T-helper 1 cell treated with Interleukin-12 subunit alpha and Interleukin-12 subunit beta and Interleukin-4 antibody, amounts not matched to agents 30 ng/mL and 1 ng/mL, for 36 hours (primary cell): ENCODE measurements at regions not wholly inside any gene's neighbourhood (a gene's known extent, or its start where the extent isn't known, plus 50 kb on each side); places are given as distances from the start of the nearest gene placed in this dataset.
"Not testable (repeated sequence)": the region's sequence is repeated elsewhere in the genome, so short reads cannot be mapped to it uniquely, and the experiment has no call there.

Experiments
- intact Hi-C: fragments of 100-400 bp; cut with micrococcal nuclease; formaldehyde crosslinking; loops from one replicate; pipeline ENCODE4 v1.15.1; 2024

DNA sequence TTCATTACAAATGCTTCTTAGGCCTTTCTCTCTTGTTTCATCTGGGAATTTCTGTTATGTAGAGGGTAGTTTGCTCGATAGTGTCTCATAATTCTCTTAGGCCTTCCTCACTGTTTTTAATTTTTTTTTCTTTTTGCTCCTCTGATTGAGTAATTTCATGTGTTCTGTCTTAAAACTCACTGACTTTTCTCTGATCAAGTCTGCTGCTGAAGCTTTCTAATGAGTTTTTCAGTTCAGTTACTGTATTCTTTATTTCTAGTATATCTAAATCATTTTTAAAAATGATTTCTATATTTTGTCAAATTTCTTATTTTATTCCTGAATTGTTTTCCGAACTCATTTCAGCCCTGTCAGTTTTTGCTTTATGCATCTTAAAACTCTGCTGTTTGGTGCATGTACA lies 228.0 kb downstream of the MID1IP1 start:
- intact Hi-C loops, result no loop called here

DNA sequence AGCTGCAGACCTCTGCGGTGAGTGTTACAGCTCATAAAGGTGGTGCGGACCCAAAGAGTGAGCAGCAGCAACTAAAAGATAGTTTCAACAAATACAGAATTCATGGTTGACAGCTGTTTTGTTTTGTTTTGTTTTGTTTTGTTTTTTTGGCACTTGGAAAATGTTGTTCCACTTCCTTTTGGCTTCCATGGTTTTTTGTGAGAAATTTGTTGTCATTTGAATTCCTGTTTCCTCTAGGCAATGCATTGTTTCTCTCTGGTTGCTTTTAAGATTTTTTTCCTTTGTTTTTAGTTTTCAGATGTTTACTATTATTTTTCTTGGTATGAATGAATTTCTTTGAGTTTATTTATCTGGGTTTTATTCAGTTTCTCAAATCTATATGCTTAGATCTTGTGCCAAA lies 229.4 kb downstream of the MID1IP1 start:
- intact Hi-C loops, result no loop called here

DNA sequence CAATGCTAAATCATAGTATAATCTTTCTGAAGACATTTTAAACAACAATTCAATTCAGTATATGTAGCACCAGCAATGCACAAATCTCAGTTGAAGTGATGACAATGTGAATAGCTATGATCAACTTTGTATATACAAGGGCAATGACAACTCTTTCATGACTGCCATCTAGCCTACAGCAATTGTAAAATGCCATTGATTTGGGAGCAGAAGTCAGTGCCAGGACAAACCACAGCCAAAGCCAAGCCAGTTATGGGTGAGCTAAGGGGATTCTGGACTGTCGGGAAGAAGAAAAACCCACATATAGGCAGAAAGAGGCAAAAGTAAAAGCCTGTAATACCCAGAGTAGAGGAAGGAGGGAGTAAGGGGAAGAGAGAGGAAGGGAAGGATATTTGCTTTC lies 238.6 kb downstream of the MID1IP1 start:
- intact Hi-C loops, result no loop called here

DNA sequence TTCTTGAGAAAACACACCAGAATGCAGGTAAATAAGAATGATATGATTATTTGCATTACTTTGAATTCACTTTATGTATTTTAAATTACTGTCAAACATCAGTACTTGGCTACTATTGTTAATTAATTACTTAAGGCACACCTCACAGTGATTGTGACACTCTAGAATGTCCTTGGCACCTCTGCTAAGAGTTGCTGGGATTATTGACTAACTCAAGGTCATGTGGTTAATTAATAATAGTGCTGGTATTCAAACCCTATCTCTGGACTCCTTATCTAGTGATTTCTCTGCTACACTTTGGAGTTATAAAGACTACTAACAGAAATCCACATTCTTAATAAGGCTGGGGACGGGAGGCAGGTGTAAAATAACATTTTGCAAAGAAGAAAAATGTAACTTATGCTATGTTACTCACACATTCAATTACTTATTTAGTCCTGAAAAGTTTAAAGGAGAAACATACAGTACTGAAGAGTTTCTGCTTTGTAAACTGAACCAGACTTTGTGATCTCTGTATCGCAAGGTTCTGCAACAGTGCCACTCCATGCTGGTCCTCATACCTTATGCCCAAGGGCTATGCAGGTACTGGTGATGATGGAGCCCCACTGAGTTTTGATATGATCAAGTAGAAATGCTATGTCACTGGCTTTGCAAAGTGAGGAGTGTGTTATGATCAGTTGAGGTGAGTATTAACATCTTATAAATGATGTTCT lies 242.7 kb downstream of the MID1IP1 start:
- intact Hi-C loops, result no loop called here

DNA sequence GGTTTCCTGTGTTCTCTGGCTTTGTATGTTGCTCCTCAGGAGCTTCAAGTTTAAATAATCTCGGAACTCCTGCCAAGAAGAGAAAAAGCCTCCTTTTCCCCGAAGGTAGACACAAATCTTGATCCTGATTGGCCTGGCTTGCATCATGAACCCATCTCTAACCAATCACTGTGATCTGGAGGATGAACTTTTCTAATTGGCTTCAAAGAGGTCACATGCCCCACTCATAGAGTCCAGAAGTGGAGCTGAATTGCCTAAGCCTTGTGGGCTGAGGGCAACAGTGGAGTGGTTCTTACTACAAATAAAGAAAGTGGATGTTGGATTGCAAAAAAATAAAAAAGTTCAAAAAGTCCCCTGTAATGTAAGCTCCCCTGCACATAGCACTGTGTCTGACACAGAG lies 245.9 kb downstream of the MID1IP1 start:
- intact Hi-C loops, result no loop called here

DNA sequence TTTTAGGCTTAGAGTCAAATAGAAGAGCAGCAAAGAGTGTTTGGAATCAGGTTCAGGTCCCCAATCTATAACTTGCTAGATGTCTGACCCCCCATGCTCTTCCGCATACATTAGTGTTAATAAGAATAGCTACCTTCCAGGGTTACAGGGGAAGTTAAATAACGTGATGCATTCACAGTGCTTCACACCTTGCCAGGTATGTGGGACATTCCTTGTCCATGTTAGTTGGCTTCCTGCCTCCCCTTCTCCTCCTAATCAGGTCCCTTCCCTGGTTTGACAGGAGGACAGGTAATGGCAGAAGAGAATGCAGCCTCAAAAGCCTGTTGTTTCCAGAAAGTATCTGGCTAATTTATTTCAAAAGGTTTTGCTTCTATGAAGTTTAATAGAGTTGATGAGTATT lies 248.7 kb downstream of the MID1IP1 start:
- intact Hi-C loops, result no loop called here

DNA sequence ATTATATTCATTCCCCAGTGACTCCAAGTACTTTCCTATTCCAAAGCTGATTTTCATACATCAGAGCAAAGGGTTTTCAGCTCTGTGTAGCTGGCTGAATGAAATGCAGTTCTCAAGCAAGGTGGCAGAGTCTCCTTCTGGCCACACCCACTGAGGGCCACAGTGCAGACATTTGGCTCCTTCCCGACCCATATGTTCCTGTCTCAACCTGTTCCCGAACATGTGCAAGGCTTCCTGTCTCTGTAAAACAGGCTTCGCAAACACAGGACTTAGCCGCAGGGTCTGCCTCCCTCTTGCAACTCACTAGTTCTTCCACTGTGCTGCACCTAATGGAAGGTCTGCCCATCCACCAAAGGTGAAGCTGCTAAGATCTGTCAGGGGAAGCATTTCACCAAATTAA lies 249.2 kb downstream of the MID1IP1 start:
- intact Hi-C loops, result no loop called here

DNA sequence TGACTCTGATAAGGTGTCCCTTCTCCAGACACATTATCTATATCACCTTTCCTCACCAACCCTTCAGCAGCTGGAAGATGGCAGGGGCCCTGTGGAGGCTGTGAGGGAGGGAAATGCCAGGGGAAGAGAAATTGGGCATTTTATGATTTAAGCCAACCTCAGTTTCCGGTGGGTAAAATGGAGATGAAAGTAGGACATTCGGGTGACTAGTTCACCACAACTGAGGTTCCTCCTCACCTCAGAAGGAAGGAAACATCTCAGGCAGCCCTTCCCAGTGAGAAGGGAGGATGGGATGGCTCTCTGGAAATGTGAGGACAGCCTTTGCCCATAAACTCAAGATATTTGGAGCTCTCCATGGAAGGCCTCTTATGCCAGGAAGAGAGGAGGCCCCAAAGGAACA lies 251.5 kb downstream of the MID1IP1 start:
- intact Hi-C loops, result no loop called here

DNA sequence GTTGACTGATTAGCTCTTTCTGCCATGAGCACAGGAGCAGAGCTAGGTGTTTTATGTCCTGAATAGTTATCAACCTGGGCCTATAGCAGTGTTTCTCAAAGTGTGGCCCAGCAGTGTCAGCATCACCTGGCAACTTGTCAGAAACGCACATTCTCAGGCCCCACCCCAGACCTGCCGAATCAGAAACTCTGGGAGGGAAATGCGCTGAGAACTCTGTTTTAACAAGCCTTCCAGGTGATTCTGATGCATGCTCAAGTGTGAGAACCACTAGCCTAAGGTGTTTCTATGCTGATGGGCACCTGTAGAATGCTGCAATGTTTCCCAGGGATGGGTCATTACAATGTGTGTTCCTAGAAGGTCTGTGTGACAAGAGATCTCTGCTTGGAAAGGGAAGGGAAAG lies 257.5 kb downstream of the MID1IP1 start:
- intact Hi-C loops, result no loop called here

DNA sequence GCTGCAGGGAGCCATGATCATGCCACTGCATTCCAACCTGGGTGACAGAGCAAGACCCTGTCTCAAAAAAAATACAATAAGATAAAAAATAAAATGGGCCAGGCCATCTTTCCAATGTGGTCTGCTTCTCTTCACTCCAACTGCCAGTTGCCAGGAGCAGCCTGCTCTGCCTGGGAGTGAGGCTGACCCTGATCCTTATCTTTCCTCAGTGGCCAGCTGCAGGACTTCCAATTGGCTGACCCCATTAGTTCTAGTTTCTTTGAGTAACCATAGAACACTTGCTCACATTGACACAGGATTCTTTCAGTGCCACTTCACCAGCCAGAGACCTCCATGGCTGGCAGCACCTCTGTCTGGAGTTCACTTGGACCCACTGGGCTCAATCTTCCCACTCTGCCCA lies 258.6 kb downstream of the MID1IP1 start:
- intact Hi-C loops, result no loop called here

DNA sequence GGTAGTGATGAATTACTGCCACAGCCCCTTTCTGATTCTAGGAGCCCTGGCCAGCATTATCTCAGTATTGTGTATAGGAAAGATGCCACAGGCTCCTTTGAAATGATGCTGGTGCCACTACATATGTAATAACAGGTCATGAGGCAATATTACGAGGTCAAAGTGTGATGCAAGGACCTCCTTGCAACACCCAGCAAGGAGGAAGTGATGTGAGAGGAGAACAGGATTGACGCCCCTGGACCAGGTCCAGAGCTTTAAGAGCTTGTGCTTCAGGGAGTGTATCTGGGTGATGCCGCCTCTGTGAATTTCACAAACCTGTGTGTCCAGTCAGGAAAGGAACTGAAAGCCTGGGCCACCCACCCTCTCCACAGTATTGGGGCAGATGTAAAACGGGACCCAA lies 261.8 kb downstream of the MID1IP1 start:
- intact Hi-C loops, result no loop called here

DNA sequence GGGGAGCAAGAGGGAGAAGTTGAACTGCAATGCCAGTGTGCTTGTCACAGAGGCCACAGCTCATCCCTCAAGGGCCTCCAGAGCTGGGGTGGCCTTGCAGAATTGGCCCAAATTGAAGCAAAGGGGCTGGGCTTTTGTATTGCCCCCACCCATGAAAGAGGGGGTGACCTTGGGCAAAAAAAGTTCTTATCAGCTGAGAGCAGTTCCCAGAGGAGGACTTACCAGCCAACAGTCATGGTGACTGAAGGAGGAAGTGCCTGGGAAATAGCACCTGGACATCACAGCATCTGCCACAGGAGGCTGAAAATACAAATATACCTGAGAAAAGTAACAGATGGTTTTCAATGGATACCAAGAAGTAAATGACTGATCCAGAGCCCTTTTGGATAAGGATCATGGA lies 262.4 kb downstream of the MID1IP1 start:
- intact Hi-C loops, result no loop called here

DNA sequence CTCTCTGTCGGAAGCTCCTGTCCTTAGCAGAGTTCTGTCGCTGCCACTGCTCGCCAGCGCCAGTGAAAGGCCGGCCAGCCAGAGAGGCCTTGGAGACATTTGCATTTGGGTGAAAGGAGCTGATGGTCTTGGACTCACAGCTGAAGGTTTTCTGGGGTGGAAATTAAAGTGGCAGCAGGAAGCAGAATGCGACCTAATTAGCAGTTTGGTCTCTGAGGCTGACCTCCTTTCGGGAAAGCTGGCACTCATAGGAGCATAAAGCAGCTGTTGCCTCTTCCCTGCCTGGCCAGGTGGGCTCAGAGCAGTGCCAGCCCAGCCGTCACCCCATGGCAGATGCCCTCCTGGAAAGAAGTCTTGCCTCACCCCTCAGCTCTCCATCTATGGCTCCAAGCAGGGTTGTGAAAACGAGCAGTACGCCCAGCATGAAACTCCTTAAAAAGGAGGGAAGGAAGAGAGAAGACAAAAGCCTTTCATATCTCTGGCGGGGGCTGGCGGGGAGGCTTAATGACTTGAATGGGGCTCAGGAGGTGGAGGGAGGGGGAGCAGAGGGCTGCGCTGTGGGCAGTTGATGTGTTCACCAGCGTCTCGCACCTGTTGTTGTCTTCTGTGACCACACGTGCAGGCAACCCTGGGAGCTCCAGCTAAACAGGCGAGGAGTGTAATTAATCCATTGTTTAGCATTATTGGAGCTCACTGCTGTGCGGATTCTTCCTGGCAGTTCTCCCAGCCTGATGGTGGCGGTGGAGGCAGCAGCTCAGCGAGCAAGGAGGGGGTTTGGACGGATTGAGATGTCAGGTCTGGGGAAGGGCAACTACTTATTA lies 264.0 kb downstream of the MID1IP1 start:
- intact Hi-C loops, result no loop called here

DNA sequence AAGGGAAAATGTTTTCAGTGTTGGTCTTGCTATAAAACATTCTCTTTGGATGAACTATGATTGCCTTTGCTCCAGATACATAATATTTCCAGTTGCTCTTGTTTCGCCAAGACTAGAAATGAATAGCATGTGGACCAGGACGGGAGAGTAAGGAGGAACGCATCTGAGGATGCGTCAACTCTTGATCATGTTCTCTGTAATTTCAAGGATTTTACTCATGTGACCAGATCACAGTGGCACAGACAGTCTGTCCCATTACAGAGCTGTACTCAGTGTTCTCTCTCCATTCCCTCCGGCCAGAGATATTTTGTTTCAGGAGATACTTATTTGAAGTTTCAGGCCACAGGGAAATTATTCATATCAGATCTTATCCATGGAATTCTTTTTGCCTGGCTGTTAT lies 266.6 kb downstream of the MID1IP1 start:
- intact Hi-C loops, result no loop called here

DNA sequence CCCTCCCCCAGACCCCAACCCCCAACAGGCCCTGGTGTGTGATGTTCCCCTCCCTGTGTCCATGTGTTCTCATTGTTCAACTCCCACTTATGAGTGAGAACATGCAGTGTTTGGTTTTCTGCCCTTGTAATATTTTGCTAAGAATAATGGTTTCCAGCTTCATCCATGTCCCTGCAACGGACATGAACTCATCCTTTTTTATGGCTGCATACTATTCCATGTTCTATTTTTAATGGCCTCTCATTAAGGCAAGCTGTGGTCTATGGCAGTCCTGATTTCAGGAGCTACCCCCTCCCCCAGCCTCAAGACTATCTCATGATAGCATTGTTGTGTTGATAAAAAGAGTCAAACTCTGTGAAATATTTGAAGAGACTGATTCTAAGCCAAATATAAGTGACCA lies 267.4 kb downstream of the MID1IP1 start:
- intact Hi-C loops, result not testable (repeated sequence)

DNA sequence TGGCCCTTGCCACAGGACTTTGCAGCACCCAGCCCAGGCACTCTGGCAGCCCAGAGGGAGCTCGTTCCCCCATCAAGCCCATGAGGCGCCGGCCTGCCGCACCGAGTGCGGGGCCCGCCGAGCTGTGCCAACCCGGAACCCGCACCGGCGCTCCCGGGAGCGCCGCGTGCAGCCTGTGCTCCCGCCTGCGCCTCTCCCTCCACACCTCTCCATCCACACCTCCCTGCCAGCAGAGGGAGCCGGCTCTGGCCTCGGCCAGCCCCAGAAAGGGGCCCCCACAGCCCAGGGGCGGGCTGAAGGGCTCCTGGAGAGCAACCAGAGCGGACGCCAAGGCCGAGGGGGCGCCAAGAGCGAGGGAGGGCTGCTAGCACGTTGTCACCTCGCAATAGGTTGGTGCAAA lies 268.8 kb downstream of the MID1IP1 start:
- intact Hi-C loops, result no loop called here

DNA sequence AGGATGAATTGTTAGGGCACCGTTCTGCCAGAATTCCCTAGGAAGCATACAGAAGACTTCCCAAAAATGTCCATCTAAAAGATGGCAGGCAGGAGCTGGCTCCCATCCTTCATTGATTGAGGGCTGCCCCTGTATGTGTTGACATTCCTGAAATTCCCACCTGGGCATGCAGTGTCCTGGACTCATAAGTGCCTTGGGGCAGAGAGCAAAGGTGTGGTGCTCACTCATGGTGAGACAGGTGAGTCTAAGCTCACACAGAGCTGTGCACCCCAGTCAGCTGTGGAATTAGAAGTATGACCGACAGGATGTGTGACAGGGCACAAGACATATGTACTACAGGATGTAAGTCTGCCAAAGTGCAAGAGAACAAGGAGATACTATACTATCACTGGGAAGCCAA lies 271.9 kb downstream of the MID1IP1 start:
- intact Hi-C loops, result no loop called here

DNA sequence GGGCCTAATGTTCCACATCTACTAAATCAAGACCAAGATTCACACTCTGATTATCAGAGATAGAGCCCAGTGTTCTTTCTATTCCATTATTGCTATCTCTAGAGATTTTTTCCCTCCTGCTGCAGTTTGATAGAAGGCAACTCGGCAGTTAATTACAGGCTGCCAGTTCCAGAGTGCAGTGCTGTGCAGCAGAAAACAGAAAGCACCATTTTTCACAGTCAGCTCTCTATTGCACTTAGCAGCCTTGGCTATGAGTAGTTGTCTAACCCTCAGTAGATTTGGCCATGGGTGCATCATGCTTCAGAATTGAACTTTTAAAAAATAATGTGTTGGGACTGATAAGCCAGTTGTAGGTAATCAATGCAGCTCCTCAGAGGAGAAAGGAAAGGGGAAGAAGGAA lies 295.3 kb downstream of the MID1IP1 start:
- intact Hi-C loops, result no loop called here

DNA sequence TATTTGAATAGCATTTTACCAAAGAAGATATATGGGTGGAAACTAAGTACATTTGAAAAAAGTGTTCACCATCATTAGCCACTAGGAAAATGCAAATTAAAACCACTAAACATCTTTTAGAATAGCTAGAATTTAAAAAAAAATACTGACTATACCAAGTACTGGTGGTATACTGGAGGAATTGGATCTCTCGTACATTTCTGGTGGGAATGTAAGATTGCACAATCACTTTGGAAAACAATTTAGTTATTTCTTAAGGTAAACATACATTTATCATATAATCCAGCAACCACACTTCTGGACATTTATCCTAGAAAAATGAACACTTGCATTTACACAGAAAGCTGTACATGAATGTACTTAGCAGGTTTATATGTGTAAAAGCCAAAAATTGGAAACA lies 303.5 kb downstream of the MID1IP1 start:
- intact Hi-C loops, result no loop called here

DNA sequence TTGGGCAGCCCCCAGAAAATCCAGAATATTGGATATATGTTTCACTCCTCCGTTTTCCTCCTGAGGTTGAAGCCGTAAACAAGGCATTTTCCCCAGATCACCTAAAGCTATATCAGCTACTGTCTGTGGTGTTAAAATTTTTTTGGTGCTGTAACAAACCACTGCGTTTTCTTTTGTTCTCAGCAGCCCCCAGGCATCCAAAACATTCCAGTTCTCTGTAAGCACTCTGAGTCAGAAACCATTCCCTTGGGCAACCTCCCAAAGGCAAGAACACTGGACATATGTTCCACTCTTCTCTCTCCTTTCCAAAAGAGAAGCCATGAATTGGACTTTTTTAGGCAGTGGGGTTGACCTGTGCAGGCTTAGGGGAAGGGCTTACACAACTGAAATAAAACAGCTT lies 310.9 kb downstream of the MID1IP1 start:
- intact Hi-C loops, result no loop called here

DNA sequence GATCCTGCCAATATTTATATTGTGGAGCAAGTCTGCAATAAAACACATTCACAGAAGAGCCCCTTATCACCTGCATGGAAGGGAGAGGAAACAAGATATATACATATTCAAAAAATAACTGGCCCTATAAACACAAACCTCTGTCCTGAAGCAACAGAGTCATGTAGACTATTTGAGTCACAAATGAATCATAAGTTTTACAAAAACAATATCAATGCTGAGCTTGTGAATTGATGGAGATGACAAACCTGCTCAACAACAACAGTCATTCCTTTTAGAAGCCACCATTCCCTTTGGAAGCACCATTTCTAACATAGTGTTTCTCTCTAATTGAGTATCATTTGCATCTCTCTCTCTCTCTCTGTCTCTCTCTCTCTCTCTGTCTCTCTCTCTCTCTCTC lies 313.9 kb downstream of the MID1IP1 start:
- intact Hi-C loops, result no loop called here

DNA sequence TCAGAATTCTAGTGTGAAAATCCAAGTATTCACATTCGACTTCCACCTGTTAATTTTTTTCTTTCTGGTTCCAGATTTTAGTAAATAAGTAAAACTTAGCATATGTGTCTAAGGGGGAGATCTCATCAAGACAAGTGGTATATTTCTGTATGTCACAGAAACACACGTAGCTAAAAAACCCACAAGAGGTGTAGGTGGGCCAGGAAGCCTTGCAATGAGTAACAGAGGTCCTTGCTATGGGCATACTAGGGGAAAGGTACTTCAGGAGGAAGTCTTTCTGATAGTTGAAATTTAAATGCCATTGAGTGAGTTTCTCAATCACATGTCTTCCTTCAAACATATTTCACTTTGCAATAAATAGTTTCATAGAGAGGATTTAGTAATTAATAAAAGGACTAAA lies 315.8 kb downstream of the MID1IP1 start:
- intact Hi-C loops, result no loop called here

DNA sequence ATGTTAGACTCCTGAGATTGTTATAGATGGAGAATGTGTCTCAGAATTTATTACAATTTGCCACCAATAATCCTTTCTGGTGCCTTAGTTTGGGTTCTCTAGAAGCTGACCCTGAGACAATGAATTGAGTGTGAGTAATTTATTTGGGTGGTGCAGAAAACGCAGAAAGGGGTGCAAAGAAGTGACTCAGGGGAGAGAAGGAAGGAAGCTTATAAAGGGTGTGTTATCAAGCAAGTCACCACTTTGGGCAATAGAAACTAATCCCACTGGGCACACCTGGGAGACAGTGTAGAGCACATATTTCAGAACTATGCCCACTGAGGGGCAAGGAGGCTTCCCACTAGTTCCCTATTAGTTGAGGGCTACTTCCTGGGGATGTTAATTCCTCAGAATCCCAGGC lies 320.6 kb downstream of the MID1IP1 start:
- intact Hi-C loops, result no loop called here
